Erythroblast (primary cell): ENCODE measurements at regions not wholly inside any gene's neighbourhood (a gene's known extent, or its start where the extent isn't known, plus 50 kb on each side); places are given as distances from the start of the nearest gene placed in this dataset.

Source experiments
- GATA1 ChIP-seq: IDR thresholded peaks from 2 replicates; pipeline ENCODE4 v1.6.1; 2011; ENCODE audit warnings: low read depth, mild to moderate bottlenecking, control low read depth, low read length, moderate library complexity
- POLR2A ChIP-seq: IDR thresholded peaks from 2 replicates; pipeline ENCODE4 v1.6.1; 2011; ENCODE audit warnings: mild to moderate bottlenecking, low read length

DNA sequence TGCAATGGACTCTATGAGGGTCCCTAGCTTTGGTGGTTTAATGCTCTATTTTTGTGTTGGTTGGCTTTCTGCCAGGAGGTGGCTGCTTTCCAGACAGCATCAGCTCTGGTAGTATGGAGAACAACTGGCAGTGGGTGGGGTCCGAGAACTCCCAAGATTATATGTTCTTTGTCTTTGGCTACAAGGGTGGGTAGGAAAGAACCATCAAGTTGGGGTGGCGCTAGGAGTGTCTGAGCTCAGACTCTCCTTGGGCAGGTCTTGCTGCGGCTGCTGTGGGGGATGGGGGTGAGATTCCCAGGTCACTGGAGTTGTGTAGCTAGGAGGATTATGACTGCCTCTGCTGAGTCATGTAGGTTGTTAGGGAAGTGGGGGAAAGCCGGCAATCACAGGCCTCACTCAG lies 976.1 kb upstream of the GYPC start:
- TF ChIP-seq POLR2A (no peak), GATA1 (no peak)
